IPS-20b (cell line): ENCODE measurements at regions not wholly inside any gene's neighbourhood (a gene's known extent, or its start where the extent isn't known, plus 50 kb on each side); places are given as distances from the start of the nearest gene placed in this dataset.
A peak's percentile ranks its signal among the peaks of the same experiment; 100 is the strongest.

Source experiments
- H3K27ac ChIP-seq: one replicate; pipeline ENCODE4 v1.5.1; 2013; ENCODE audit warnings: low read length
- H3K27me3 ChIP-seq: 2 replicates; pipeline ENCODE4 v1.6.1; 2013; ENCODE audit warnings: mild to moderate bottlenecking, low read length, inconsistent platforms; ENCODE audit not compliant: insufficient read depth
- H3K36me3 ChIP-seq: 2 replicates; pipeline ENCODE4 v1.6.1; 2013; ENCODE audit warnings: low read depth, mild to moderate bottlenecking, inconsistent platforms, low read length, moderate library complexity; ENCODE audit not compliant: insufficient read depth
- H3K4me1 ChIP-seq: 2 replicates; pipeline ENCODE4 v1.6.1; 2013; ENCODE audit warnings: mild to moderate bottlenecking, control low read depth, inconsistent platforms, low read length, moderate library complexity; ENCODE audit not compliant: insufficient read depth
- H3K4me3 ChIP-seq: 2 replicates; pipeline ENCODE4 v1.5.1; 2013; ENCODE audit warnings: mild to moderate bottlenecking, low read length, inconsistent platforms
- H3K9ac ChIP-seq: 2 replicates; pipeline ENCODE4 v1.6.1; 2013; ENCODE audit warnings: low read depth, mild to moderate bottlenecking, inconsistent platforms, low read length, moderate library complexity
- H3K9me3 ChIP-seq: 2 replicates; pipeline ENCODE4 v1.6.1; 2013; ENCODE audit warnings: mild to moderate bottlenecking, low read depth, low read length, inconsistent platforms; ENCODE audit not compliant: insufficient read depth

DNA sequence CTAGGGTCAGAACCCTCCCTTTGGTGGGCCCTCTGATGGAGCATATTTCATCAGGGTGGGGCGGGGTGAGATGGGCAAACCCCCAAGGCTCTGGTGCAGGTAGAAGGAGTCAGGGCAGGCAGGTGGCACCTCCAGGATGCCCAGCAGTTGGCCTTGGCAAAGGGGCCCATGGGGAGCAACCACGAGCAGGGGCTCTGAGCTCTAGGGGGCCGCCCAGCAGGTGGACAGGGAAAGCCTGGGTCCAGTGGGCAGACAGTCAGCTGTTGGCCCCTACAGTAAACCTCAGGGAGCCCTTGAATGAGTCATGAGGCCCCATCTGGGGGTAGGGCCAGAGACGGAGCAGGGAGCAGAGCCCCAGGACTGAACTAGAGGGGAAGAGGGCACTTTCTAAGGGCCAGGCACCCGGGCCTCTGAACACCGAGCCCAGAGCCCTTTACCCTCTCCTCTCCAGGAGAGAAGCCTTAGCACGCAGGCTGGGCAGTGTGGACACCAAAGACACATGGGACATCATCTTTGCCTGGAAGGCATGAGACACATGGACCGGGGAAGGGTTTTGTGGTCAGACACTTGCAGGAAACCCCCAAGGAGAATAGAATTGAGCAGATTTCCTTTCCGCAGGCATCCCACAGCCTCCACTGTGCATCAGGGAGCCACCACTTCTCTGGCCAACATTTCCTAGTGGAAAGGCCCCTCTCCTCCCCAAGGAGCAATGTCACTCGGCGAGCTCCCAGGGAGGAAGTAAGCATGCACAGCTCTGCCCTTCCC lies 257.3 kb downstream of the GLI2 start:
- no peak overlapping the region for H3K27ac ChIP-seq
- no peak overlapping the region for H3K9ac ChIP-seq

DNA sequence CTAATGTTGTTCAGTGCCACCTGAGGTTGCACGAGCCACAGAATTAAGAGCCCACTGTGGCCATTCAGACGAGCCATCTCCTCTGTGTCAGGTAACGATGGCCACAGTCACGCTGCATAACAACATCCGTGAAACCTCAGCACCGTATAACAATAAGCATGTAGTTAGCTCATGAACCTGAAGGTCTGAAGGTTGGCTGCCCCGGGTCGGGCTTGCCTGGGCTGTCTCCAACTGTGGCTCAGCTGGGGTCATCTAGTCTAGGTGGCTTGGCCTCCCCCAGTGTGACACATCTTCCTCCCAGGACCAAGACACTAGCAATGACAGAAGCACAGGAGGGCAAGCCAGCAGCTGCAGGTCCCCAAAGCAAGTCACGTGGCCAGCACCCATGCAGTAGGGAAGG lies 258.0 kb downstream of the GLI2 start:
- Histone ChIP-seq H3K27ac (no peak overlapping the region), H3K4me3 (no peak overlapping the region), H3K4me1 (no peaks in the 10 kb centered on the region), H3K27me3 (no peaks in the 10 kb centered on the region; the same call in 1 of the 2 replicates), H3K36me3 (peaks cover 36% of the 10 kb centered on the region), H3K9me3 (no peaks in the 10 kb centered on the region), H3K9ac (no peak overlapping the region)

More for the DNA sequence above, 257.3 kb downstream of the GLI2 start:
- Histone ChIP-seq H3K4me1 (no peaks in the 10 kb centered on the region), H3K27me3 (no peaks in the 10 kb centered on the region; the same call in 1 of the 2 replicates), H3K9me3 (no peaks in the 10 kb centered on the region), H3K36me3 (peaks cover 37% of the 10 kb centered on the region), H3K4me3 (no peak overlapping the region)

DNA sequence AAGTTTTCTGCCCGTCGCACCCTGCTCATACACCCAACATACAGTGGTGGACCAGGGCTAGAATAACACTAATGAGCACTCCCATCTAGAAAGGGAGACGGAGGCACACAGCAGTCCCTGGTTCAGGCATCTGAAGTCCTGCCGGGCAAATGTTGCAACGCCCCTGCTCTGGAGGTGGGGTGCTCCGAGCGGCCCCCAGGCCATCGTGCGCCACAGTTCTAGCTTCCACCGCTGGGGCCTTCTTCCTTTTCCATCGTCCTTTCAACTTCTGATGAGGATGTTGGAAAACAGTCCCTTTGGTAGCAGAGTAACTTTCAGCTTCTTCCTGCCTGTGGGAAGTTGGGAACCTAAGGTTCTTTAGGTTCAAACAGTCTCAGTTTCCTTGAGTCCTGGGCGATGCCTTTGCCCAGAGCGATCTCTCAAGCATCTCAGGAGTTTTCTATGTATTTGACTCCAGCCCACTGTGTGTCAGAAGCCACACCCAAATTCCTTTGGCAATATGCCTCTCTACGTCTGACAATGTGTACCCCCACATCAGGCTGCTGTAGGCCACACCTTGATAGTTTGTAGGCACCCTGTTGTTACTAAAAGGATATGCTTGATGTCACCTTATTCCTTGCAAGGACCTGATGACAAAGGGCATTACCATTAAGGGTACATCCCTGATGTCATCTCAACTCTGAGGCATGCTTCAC lies 258.8 kb downstream of the GLI2 start:
- no peaks in the 10 kb centered on the region for H3K9me3 ChIP-seq
- H3K4me3 ChIP-seq: no peak overlapping the region
- H3K27me3 ChIP-seq: no peaks in the 10 kb centered on the region; the same call in 1 of the 2 replicates
- H3K9ac ChIP-seq: no peak overlapping the region
- no peaks in the 10 kb centered on the region for H3K4me1 ChIP-seq
- H3K36me3 ChIP-seq: peaks cover 30% of the 10 kb centered on the region
- no peak overlapping the region for H3K27ac ChIP-seq

- no peaks in the 10 kb centered on the region for H3K9me3 ChIP-seq
- no peak overlapping the region for H3K27ac ChIP-seq
- H3K4me3 ChIP-seq: no peak overlapping the region
- no peaks in the 10 kb centered on the region for H3K4me1 ChIP-seq
- no peak overlapping the region for H3K9ac ChIP-seq
- peaks cover 23% of the 10 kb centered on the region for H3K36me3 ChIP-seq
- no peaks in the 10 kb centered on the region; the same call in 1 of the 2 replicates for H3K27me3 ChIP-seq
Measured at GRCh38 chr2:120995152-120995551, 259.5 kb downstream of the GLI2 start.

- Histone ChIP-seq H3K9me3 (no peaks in the 10 kb centered on the region), H3K27ac (no peak overlapping the region), H3K4me3 (no peak overlapping the region), H3K4me1 (no peaks in the 10 kb centered on the region), H3K36me3 (peaks cover 17% of the 10 kb centered on the region), H3K27me3 (peaks cover 1% of the 10 kb centered on the region; the same call in 1 of the 2 replicates), H3K9ac (no peak overlapping the region)
Measured at GRCh38 chr2:120995656-120996190, 260.1 kb downstream of the GLI2 start.

GRCh38 chr2:120999377-121000097 lies 263.9 kb downstream of the GLI2 start:
- Histone ChIP-seq H3K4me1 (peaks cover 13% of the 10 kb centered on the region), H3K9me3 (no peaks in the 10 kb centered on the region), H3K9ac (no peak overlapping the region), H3K27ac (no peak overlapping the region), H3K27me3 (peaks cover 14% of the 10 kb centered on the region), H3K4me3 (no peak overlapping the region), H3K36me3 (no peaks in the 10 kb centered on the region)

GRCh38 chr2:121000804-121001203 lies 265.1 kb downstream of the GLI2 start:
- Histone ChIP-seq H3K9me3 (no peaks in the 10 kb centered on the region), H3K27ac (no peak overlapping the region), H3K4me3 (no peak overlapping the region), H3K4me1 (peaks cover 13% of the 10 kb centered on the region), H3K36me3 (no peaks in the 10 kb centered on the region), H3K9ac (no peak overlapping the region), H3K27me3 (peaks cover 24% of the 10 kb centered on the region)

DNA sequence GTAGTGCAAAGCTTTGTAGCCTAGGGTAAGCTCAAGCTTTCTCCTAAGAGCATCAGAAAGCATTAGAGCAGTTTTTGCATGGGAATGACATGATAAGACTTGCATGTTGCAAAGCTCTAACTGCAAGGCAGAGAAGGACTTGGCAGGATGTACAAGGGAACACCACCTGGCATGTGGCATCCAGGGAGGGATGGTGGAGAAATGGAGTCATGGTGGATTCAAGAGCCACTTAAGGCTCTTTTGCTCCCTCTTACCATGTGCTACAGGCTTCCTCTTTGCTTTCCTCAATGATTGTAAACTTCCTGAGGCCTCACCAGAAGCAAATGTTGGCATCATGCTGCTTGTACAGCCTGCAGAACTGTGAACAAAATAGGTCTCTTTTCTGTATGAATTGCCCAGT lies 266.0 kb downstream of the GLI2 start:
- H3K9ac ChIP-seq: no peak overlapping the region
- H3K4me1 ChIP-seq: peaks cover 13% of the 10 kb centered on the region
- H3K4me3 ChIP-seq: no peak overlapping the region
- no peaks in the 10 kb centered on the region for H3K9me3 ChIP-seq
- H3K27ac ChIP-seq: no peak overlapping the region
- peaks cover 26% of the 10 kb centered on the region for H3K27me3 ChIP-seq
- H3K36me3 ChIP-seq: no peaks in the 10 kb centered on the region

DNA sequence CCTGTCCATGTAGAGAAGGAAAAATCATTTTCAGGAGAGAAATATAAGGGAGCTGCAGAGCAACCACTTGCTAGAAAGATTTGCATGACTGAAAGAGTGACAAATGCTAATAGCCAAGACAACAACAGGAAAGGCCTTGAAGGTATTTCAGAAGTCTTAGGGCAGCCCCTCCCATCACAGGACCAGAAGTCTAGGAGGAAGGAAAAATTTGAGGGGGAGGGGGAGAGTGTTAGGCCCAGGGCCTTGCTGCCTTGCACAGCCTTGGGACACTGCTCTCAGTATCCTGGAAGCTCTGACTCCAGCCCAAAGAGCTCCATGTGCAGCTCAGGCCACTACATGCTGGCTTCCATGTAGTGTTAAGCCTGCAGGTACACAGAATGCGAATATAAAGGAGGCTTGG lies 266.9 kb downstream of the GLI2 start:
- H3K4me1 ChIP-seq: peaks cover 13% of the 10 kb centered on the region

GRCh38 chr2:121003391-121003790 lies 267.7 kb downstream of the GLI2 start:
- H3K27ac ChIP-seq: no peak overlapping the region
- H3K4me1 ChIP-seq: peaks cover 13% of the 10 kb centered on the region

More for the DNA sequence above, 266.9 kb downstream of the GLI2 start:
- Histone ChIP-seq H3K9me3 (no peaks in the 10 kb centered on the region), H3K27ac (no peak overlapping the region), H3K27me3 (peaks cover 26% of the 10 kb centered on the region), H3K4me3 (peak overlapping the region; percentile 23; the same call in 1 of the 2 replicates), H3K9ac (no peak overlapping the region), H3K36me3 (no peaks in the 10 kb centered on the region)

GRCh38 chr2:121004359-121004758 lies 268.7 kb downstream of the GLI2 start:
- H3K4me3 ChIP-seq: no peak overlapping the region
- no peaks in the 10 kb centered on the region for H3K36me3 ChIP-seq
- peaks cover 13% of the 10 kb centered on the region for H3K4me1 ChIP-seq
- H3K27me3 ChIP-seq: peaks cover 26% of the 10 kb centered on the region
- no peak overlapping the region for H3K27ac ChIP-seq
- no peak overlapping the region for H3K9ac ChIP-seq
- H3K9me3 ChIP-seq: no peaks in the 10 kb centered on the region

More at GRCh38 chr2:121003391-121003790, 267.7 kb downstream of the GLI2 start:
- H3K9ac ChIP-seq: no peak overlapping the region
- no peaks in the 10 kb centered on the region for H3K36me3 ChIP-seq
- H3K27me3 ChIP-seq: peaks cover 26% of the 10 kb centered on the region
- no peaks in the 10 kb centered on the region for H3K9me3 ChIP-seq
- H3K4me3 ChIP-seq: no peak overlapping the region
